KG1 (cell line): ENCODE measurements at regions not wholly inside any gene's neighbourhood (a gene's known extent, or its start where the extent isn't known, plus 50 kb on each side); places are given as distances from the start of the nearest gene placed in this dataset.

Experiments used
- DNase-seq: peaks from one replicate; lab custom pipeline; 2025; lab: John Stamatoyannopoulos, UW

GRCh38 chr7:117973975-117974374, 100.7 kb upstream of the CTTNBP2 start:
- no peak for DNase-seq

GRCh38 chr7:117974891-117975290, 101.7 kb upstream of the CTTNBP2 start:
- no peak for DNase-seq

- no peak for DNase-seq
These were observed 102.2 kb upstream of the CTTNBP2 start for GRCh38 chr7:117975476-117975875.

- no peak for DNase-seq
These were observed 106.8 kb upstream of the CTTNBP2 start for GRCh38 chr7:117979954-117980497.

- peak; percentile 24 for DNase-seq
These were observed 109.1 kb upstream of the CTTNBP2 start for GRCh38 chr7:117982071-117983055.

- no peak for DNase-seq
These were observed 113.5 kb upstream of the CTTNBP2 start for GRCh38 chr7:117986645-117987269.

GRCh38 chr7:117990834-117991233, 117.6 kb upstream of the CTTNBP2 start:
- no peak for DNase-seq

GRCh38 chr7:117992635-117993376, 119.6 kb upstream of the CTTNBP2 start:
- DNase-seq = no peak

- DNase-seq = no peak
These were observed 120.2 kb upstream of the CTTNBP2 start for GRCh38 chr7:117993377-117994003.

GRCh38 chr7:117995850-117996650, 122.8 kb upstream of the CTTNBP2 start:
- DNase-seq = no peak

- DNase-seq = no peak
These were observed 124.9 kb upstream of the CTTNBP2 start for GRCh38 chr7:117997862-117998825.

GRCh38 chr7:118000480-118001202, 127.4 kb upstream of the CTTNBP2 start:
- no peak for DNase-seq

GRCh38 chr7:118003476-118003875, 130.2 kb upstream of the CTTNBP2 start:
- peak; percentile 14 for DNase-seq

GRCh38 chr7:118005026-118005425, 131.8 kb upstream of the CTTNBP2 start:
- no peak for DNase-seq

- DNase-seq = no peak
These were observed 133.7 kb upstream of the CTTNBP2 start for GRCh38 chr7:118006979-118007378.

GRCh38 chr7:118009419-118009818, 136.2 kb upstream of the CTTNBP2 start:
- DNase-seq = no peak

- DNase-seq = no peak
These were observed 138.4 kb upstream of the CTTNBP2 start for GRCh38 chr7:118011652-118012051.

- no peak for DNase-seq
These were observed 140.2 kb upstream of the CTTNBP2 start for GRCh38 chr7:118013252-118014010.
